Ovary (tissue), 7 donors: ENCODE measurements at regions not wholly inside any gene's neighbourhood (a gene's known extent, or its start where the extent isn't known, plus 50 kb on each side); places are given as distances from the start of the nearest gene placed in this dataset.

Experiments used
- DNase-seq, 5 donors: peaks; one replicate each; pipeline ENCODE4 v3.0.0-alpha.2; 2019 to 2020
- H3K27ac ChIP-seq, 2 donors: fragments of 200-600 bp; one replicate each; pipeline versions ENCODE4 v1.5.1 to v1.8.0; 2019 to 2022
- H3K27me3 ChIP-seq: fragments of 200-600 bp; one replicate; pipeline ENCODE4 v1.8.0; 2022
- H3K36me3 ChIP-seq: fragments of 200-600 bp; sonication (generic); one replicate; pipeline ENCODE4 v1.5.1; 2019
- H3K4me1 ChIP-seq: one replicate; pipeline ENCODE4 v1.8.1; 2013; ENCODE audit warnings: mild to moderate bottlenecking, moderate library complexity; ENCODE audit not compliant: insufficient read depth
- H3K4me3 ChIP-seq: fragments of 200-600 bp; sonication (generic); one replicate; pipeline ENCODE4 v1.5.1; 2017
- H3K9me3 ChIP-seq, 2 donors: fragments of 200-600 bp in 1 of 2; sonication (generic) in 1 of 2; one replicate each; pipeline versions ENCODE4 v1.5.1 to v1.8.1; 2013 to 2019; ENCODE audit warnings: mild to moderate bottlenecking in 1 of 2, moderate library complexity in 1 of 2
- CTCF ChIP-seq, 3 donors: fragments of 450-650 bp in 2 of 3; fragments of 200-600 bp in 1 of 3; IDR thresholded peaks; one replicate each; pipeline versions ENCODE4 v1.5.1 to v1.8.0; 2016 to 2022; ENCODE audit warnings: antibody characterized with exemption in 3 of 3, mild to moderate bottlenecking in 1 of 3
- EP300 ChIP-seq: sonication (generic); formaldehyde crosslinking; IDR thresholded peaks from one replicate; pipeline ENCODE4 v1.6.1; 2017; ENCODE audit warnings: antibody characterized with exemption
- POLR2A ChIP-seq: fragments of 450-650 bp; IDR thresholded peaks from one replicate; pipeline ENCODE4 v1.6.1; 2017; ENCODE audit warnings: antibody characterized with exemption, mild to moderate bottlenecking, moderate library complexity
- WGBS, 3 donors: extraction: QIAGEN DNeasy Blood & Tissue Kit in 1 of 3; methylation state at CpG; one replicate each; pipeline versions ENCODE4 v1.1.5 to v1.1.7; 2013 to 2017; 5-methylcytosine and 5-hydroxymethylcytosine counted together
- intact Hi-C, 4 donors: fragments of 100-400 bp; cut with DNase I; formaldehyde crosslinking; loops; one replicate each; pipeline versions ENCODE4 v1.11.0 to v1.15.1; 2022 to 2023
- donor health status: DM: no; HTN: no; CAD: no; lungs with moderate emphysema.
- donor health status: DM: no; HTN: no; CAD: no.
- donor health status: Bipolar disorder and iron deficiency.
- donor health status: DM: no; HTN: no; CAD: no.
- donor health status: DM: yes; HTN: yes; CAD: no.

GRCh38 chr6:151681433-151682059 lies 125.9 kb upstream of the ESR1 start:
- WGBS, 3 donors, result 15 to 23% (median 19%) methylated on average over 23 of the region's 23 CpGs
- Histone ChIP-seq H3K4me3 (peak overlapping the region; percentile 9), H3K27me3 (no peaks in the 10 kb centered on the region), H3K9me3 (no peaks in the 10 kb centered on the region), H3K36me3 (no peaks in the 10 kb centered on the region), H3K4me1 (peaks cover 7% of the 10 kb centered on the region), H3K27ac (peak overlapping the region; percentile 9 to 79)
- intact Hi-C loops, result no loop called here
- TF ChIP-seq POLR2A (no peak), EP300 (no peak), CTCF (IDR thresholded peaks at IDR 0.05) (no peak)
- peak in 4 of 5 donors; percentile 34 to 45 (median 44) for DNase-seq

- intact Hi-C loops, result no loop called here
Measured at GRCh38 chr6:151682251-151682650, 125.2 kb upstream of the ESR1 start.

GRCh38 chr6:151682922-151683321 lies 124.6 kb upstream of the ESR1 start:
- intact Hi-C loops, result no loop called here
- no peaks in the 10 kb centered on the region for H3K27me3 ChIP-seq
- WGBS, 3 donors, result 57 to 76% (median 69%) methylated on average over 3 of the region's 3 CpGs

More at GRCh38 chr6:151682251-151682650, 125.2 kb upstream of the ESR1 start:
- H3K27me3 ChIP-seq, result no peaks in the 10 kb centered on the region
- no peaks in the 10 kb centered on the region for H3K36me3 ChIP-seq
- WGBS, 3 donors, result 26 to 41% (median 32%) methylated on average over 3 of the region's 3 CpGs
- peak overlapping the region in 1 of 2 donors; percentile 79 for H3K27ac ChIP-seq
- H3K4me3 ChIP-seq, result no peak overlapping the region
- TF ChIP-seq CTCF (IDR thresholded peaks at IDR 0.05), result no peak
- TF ChIP-seq POLR2A, result no peak
- no peak for TF ChIP-seq EP300
- H3K9me3 ChIP-seq, result no peaks in the 10 kb centered on the region
- no peak for DNase-seq
- H3K4me1 ChIP-seq, result peaks cover 7% of the 10 kb centered on the region

GRCh38 chr6:151683381-151683780 lies 124.1 kb upstream of the ESR1 start:
- H3K27ac ChIP-seq, result no peak overlapping the region
- peaks cover 7% of the 10 kb centered on the region for H3K4me1 ChIP-seq
- 49 to 97% (median 97%) methylated on average over 1 of the region's 1 CpG for WGBS, 3 donors
- no peak for TF ChIP-seq CTCF (IDR thresholded peaks at IDR 0.05)
- TF ChIP-seq POLR2A, result no peak
- no peak for TF ChIP-seq EP300
- H3K9me3 ChIP-seq, result no peaks in the 10 kb centered on the region
- no peak overlapping the region for H3K4me3 ChIP-seq
- no peaks in the 10 kb centered on the region for H3K27me3 ChIP-seq
- DNase-seq, result no peak
- intact Hi-C loops, result no loop called here
- H3K36me3 ChIP-seq, result no peaks in the 10 kb centered on the region

More at GRCh38 chr6:151682922-151683321, 124.6 kb upstream of the ESR1 start:
- Histone ChIP-seq H3K36me3 (no peaks in the 10 kb centered on the region), H3K4me3 (no peak overlapping the region), H3K9me3 (no peaks in the 10 kb centered on the region), H3K27ac (no peak overlapping the region), H3K4me1 (peaks cover 7% of the 10 kb centered on the region)
- TF ChIP-seq EP300 (no peak), CTCF (IDR thresholded peaks at IDR 0.05) (no peak), POLR2A (no peak)
- no peak for DNase-seq
